ENCODE measurements at regions not wholly inside any gene's neighbourhood (a gene's known extent, or its start where the extent isn't known, plus 50 kb on each side); places are given as distances from the start of the nearest gene placed in this dataset.

DNA sequence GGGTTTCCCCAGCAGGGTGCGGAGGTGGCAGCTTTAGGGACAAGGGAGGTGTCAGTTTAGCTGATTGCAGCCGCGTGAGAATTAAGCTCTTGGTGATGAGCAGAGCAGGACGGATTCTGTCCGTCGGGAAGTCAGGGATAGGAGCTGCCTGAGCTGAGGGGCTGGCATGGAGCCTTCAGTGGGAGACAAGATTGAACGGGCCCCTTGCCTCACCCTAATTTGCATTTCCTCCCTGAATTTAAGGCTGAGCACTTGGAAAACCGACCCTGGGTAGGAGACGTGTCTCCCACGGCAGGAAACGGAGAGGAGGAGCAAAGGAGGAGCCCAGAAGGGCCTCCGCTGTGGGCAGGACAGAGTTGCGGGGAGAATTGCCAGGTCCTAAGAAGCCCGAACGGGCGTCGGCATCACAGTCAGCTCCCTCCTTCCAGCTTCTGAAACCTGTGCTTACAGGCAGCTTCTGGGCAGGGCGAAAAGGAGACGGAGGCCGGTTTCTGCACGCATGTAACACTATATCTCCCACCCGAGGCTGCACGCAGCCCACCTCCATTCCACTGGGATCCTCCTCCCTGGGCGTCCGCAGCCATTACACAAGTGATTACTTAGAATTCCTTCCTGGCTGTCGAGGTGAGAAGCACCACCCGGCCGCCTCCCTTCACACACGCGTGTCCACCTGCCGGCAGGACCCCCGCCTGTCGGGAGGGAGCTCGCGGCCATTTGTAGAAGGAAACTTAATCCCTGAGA is 345.8 kb downstream of the BRD1 start:
- no peak for DNase-seq (ENCODE audit: low read depth)

DNA sequence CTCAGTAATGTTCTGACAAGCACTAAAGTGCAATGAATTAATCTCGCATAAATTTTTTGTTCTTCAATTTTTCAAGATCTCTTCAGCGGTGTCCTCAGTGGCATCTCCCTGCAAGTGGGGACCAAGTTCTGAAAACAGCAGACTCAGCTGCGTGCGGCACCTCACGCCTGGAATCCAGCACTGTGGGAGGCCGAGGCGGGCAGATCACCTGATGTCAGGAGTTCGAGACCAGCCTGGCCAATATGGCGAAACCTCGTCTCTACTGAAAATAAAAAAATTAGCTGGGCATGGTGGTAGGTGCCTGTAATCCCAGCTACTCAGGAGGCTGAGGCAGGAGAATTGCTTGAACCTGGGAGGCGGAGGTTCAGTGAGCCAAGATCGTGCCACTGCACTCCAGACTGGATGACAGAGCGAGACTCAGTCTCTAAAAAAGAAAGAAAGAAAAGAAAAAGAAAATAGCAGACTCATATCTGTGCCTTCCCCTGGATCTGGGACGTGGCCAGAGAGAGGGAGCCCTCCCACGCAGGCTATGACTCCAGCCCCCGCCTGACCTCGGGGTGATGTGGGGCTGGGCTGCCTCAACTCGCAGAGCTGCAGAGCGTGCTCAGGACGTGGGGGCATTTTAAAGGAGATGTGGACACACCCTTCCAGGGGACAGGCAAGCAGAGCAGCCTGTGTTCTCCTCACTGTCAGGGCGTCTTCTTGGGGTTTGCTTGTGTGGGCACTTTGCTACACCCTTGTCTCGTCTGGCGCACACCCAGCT is 346.6 kb downstream of the BRD1 start:
- DNase-seq (ENCODE audit: low read depth), result no peak

DNA sequence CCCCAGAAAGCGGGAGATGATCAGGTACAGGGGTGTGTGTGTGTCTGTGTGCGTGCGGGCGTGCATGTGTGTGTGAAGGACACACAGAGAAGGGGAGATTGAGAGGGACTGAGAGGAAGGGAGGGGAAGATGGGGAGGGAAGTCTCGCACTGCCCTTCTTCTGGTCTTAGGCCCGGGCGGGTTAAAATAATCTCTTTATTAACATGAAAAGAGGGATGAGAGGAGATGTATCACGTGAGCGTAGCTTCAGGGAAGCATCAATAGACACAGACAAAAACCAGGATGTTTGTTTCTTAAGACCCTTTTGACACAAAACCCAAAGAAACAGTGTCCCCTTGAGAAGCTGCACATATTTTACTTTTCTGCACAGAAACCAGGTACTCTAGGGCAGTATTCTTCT is 347.3 kb downstream of the BRD1 start:
- DNase-seq (ENCODE audit: low read depth), result no peak

DNA sequence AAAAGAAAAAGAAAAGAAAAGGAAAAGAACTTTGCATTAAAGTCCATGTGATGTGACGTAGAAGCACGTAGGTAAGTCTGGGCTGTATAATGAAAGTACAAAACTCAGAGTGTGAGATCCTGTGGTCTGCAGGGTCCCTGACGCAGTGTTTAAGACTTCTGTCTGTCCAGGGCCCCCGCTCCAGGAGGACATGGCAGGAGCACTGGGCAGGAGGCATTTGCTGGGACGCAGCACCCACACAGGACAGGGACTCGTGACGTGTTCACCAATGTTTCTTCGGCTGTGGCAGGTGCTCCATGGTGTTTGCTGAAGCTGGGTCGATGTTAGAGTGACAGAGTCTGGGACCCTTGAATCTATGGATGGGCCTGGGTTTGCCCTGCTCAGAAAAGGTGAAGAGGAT is 348.1 kb downstream of the BRD1 start:
- no peak for DNase-seq (ENCODE audit: low read depth)

DNA sequence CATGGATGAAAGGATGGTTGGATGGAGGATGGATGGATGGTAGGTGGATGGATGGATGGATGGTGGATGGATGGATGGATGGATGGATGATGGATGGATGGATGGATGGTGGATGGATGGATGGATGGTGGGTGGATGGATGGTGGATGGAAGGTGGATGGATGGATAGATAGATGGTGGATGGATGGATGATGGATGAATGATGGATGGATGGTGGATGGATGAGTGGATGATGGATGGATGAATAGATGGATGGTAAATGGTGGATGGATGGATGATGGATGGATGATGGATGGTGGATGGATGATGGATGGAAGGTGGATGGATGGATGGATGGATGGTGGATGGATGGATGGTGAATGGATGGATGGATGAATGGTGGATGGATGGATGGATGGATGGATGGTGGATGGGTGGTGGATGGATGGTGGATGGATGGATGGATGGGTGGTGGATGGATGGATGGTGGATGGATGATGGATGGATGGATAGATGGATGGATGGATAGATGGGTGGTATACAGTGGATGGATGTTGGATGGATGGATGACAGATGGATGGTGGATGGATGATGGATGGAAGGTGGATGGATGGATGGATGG is 350.8 kb downstream of the BRD1 start:
- DNase-seq (ENCODE audit: low read depth), result no peak

DNA sequence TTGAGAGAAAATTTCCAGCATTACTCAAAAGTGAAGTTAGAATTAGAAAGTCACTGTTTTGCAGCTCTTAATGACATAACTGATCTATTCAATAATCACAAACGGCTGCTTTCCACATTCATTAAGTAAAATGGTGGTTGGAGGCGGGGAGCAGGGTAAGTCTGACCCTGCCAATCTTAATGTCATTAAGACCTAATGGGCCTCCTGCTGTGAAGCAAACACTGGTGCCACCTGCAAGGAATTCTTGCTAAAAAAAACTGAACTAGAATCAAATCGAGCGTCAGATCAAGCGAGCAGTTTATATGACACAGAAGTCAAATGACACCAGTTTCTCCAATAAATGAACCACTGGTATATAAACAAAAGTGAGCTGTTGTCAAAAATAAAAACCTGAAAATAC is 351.5 kb downstream of the BRD1 start:
- DNase-seq (ENCODE audit: low read depth), result no peak

DNA sequence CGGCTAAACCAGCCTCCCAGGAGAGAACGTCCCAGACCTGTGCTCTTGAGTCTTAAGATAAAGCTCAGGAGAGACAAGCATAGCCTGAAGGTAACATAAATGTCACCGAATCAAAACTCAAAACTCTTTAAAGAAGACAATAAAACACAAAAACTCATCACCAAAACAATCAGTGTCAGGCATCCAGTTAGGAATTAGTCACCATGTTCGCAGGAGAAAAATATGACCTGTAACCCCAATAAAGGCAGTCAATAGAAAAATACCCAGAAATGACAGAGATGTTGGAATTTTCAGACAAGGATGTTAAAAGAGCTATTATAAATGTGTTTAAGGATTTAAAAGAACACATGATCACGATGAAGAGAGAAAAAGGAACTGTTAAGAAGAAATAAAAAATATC is 352.4 kb downstream of the BRD1 start:
- DNase-seq (ENCODE audit: low read depth), result no peak

DNA sequence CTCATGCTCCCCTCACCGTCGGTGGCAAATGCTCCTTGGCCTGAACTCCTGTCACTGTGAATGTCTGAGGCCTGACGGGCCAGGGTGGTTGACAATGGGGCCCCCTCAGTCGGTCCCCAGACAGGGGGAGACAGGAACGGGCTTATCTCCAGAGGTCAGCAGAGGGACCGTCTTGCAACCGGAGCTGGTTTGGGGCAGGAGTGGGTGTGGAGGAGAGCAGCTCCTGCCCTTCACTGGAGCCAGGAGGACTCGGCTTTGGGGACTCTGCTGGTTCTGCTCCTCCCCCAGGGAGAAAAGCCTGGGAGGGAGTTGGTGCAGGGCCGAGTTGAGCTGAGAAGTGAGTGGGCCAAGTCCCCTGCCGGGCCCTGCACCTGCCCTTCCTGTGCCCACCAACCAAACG is 354.4 kb downstream of the BRD1 start:
- DNase-seq (ENCODE audit: low read depth), result no peak

DNA sequence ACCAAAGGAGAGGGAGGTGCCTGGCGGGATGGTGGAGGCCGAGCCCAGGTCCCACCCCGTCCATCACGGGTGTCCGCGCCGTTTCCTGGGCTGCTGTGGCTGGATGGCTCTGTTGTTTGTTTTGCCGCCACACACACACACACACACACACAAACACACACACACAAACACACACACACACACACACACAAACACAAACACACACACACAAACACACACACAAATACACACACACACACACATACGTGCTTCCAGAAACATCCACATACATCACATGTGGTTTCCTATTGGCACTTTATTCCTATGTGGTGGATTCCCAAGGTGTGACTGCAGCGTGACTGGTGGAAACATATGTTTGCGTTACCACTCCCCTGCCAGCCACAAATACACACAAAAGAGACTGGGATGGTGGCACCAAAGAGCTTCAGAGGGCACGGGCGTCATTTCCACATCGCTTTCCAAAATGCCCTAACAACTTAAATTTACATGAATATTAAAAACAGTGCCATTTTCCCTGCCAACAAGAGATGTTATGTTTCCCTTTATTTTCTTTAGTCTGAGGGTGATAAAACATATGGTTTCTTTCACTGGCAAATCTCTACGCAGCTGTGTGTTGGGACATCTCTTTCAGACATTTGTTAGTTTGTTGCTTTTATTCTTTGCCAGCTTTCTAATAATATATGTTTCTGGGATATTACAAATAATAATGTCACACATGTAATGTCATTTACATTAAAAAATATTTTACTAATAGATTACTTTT is 356.8 kb downstream of the BRD1 start:
- DNase-seq (ENCODE audit: low read depth), result no peak

DNA sequence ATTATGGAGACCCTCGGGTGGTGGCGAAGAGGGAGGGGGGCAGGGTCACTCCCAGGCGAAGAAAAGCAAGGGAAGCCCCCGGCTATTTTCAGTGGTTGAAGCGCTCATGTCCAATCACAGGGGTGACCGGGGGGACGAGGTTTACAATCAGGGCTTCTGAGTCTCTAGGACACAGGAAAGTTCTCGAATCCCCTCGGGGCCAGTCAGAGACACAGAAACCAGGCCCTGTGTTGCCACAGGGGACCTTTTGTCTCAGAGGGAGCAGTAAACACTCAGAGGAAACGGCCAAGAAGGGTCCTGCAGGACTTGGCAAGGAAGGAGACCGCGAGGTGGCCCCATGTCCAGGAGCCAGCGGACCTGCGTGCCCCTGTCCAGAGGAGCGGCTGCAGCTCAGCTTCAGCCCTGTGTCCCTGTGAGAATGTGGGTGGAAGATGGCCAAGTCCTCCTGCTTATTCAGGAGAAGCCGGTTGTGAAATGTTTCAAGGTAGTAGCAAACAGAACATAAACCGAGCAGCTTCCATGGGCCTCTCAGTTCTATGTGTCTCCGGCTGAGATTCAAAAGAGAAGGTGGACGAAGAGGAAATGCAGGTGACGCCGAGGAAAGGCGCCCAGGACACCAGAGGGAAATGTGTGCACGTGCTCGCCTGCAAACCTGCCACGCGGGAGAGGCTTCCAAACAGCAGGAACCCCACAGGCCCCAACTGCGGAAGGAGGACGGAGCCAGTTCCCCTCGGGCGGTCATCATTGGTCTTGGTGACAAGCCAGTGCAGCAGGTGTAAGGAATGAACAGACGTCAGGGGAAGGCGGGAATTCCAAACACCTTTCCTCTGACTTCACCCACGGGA is 357.6 kb downstream of the BRD1 start:
- no peak for DNase-seq (ENCODE audit: low read depth)

DNA sequence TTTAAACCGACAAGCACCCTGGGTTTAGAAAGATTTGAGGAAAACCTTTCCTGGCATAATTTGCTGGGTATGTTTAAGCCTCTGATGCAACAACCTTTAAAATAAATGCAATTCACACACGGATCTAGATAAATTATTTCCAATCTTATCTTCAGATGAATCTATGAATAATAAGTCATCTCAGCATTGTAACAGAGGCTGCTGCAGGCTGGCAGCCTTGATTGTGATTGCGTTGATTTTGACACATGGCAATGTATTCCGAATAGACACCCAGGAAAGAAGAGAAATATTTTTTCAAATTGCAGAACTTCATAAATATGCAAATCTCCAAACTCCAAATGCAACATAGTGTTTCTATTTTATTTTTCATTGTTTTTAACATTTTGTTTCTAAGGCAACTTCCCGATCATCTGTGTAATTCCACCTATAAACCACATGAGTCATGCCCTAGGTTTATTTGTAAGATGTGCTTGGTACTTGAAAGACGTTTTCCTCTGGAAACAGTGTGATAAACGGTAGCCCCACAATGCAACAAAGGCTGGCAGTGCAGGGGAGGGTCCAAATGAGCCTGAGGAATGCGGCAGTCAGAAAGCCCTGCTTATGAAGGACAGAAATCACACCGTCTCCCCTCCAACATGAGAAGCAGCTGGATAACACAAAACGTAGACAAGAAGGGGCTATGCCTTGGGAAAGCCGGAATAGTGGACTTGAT is 359.0 kb downstream of the BRD1 start:
- DNase-seq (ENCODE audit: low read depth), result no peak

DNA sequence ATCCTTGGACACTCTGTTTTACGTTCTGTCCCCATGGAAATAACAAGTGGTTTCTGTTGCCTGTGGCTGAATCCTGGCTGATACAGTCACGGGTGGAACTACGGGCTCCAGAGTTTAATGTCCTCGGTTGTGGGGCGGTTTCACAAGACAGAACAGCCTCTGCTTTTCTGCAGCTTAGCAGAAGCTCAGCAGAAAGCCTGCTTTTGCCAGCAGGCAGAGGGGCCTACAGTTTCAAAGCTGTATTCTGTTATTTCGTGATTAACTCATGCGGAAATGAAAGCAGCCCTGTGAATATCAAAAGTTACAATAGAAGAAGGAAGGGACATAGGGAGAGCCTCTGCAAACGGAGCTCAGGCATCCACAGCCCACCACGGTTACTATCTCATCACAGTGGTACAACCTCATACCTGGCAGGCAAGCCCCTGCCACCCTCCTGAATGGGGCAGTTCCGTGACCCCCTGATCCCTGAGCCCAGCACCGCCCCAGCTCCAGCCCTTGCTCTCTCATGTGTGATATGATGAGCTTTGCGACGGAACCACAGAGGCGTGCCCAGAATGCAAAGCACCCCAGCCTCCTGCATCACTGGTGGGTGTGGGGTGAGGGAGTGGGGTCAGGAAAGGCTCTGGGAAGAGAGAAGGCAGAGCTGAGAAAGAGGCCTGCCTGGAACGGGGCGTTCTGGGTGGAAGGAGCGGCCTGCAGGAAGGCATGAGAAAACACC is 360.6 kb downstream of the BRD1 start:
- DNase-seq (ENCODE audit: low read depth), result no peak

DNA sequence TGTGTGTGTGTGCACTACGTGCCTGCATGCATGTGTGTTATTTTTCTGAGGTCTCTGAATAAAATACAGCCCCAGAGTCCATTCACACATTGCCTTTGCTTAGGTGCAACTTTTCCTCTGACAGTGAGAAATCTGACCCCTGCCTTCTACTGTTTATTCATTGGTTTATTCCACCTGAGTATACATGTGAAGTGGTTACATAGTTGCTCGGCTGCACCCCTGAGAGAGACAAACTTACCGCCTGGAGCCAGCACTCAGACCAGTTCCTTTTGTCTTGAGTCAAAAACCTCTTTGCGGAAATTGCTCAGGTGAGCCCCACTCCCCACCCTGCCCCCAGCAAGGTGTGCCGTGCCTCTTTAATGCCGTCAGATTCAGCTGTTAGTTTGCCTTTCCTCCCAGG is 363.6 kb downstream of the BRD1 start:
- DNase-seq (ENCODE audit: low read depth), result no peak

DNA sequence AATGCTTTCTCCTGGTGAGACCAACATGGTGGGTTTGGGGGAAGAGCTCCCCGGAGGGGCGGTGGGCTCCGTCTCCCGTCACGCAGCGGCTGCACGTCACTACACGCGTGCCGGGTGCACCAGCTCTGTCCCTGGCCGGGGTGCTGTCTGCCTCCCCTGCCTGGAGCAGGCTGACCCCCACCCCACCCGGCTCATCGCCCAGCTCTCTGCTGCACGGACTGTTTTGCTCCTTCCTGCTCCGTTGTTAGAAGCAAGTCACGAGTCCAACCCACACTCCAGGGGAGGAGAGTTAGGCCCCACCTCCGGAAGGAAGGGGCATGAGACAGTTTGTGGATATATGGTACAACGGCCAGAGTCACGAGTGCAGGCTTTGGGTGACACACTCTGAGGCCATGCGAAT is 364.9 kb downstream of the BRD1 start:
- DNase-seq (ENCODE audit: low read depth), result no peak

DNA sequence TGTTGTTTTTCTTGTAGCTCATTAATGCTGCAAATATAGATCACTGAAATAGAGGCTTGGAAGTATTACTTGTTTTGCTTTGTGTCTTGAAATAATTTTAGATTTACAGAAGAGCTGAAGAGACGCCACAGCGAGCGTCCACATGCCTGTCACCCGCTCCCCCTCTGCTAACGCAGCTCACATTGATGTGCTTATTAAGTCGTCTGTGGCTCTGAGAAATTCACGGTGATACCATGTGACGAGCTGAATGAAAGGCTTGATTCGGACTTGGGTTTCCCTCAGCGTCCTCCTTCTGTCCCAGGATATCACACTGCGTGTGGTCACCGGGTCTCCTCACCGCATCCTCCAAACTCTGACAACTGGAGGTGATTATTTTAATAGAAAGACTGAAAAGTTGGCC is 365.4 kb downstream of the BRD1 start:
- no peak for DNase-seq (ENCODE audit: low read depth)

DNA sequence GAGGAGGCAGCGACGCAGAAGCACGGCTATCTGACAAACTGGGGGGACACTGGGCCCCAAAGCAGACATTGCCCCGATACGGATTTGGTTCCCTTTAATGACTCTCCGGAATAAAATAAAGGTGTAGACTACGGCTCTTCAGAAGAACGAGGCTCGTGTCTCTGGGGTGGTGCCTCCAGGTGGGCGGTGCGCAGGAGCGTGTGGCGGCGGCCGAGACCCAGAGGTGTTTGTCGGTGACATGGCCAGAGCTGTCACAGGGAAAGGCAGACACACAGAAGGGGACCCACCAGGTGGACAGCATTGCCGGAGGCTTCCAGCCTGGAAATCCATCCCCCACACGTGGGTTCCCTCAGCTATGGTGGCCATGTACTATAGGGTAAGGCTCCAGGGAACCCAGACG is 366.0 kb downstream of the BRD1 start:
- DNase-seq (ENCODE audit: low read depth), result no peak

DNA sequence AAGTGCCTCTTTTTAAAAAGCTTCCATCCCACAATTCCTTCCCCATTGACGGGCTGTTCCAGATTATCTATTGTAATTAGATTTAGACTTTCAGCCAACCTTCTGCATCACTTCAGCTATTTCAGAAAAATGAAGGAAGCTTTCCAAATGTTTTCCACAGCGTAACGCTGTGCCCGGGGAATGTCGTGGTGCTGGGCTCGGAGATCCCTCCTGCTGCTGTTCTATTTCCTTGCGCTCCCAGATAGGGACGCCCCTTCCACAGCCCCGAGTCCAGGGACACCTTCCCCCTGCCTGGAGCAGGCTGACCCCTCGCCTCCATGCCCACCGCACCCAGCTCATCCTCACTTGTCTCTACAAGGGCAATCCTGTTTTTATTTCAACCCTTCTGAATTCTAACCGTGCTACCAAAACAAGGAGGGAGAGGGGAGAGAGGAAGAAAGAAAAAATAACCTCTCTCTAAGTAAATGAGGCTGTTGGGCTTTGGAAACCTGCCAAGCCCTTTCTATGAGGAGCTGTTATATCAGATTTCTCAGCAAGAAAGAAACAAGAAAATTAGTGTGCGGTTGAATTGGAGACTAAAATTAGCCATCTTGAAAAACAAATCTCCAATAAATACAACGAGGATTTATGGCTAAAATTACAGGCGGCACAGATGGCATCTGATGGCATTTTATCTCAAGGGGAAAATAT is 366.9 kb downstream of the BRD1 start:
- DNase-seq (ENCODE audit: low read depth), result no peak

DNA sequence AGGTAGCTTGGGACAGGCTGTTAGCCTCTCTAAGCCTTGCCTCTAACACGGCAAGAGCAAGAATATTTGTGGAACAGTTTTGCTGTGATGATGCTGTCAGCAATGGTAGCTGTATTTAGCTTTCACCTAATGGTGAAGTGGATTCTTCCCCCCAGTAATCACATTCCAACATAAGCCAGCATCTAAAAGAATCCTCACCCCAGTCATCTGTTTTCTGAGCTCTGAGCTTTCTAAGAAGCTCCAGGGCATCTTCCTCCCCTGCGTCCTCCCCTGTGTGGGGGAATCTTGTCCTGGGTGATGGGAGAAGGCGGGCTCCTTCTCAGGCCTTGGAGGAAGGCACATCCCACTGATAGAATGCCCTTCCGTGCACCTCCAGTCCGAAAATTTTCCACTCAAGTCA is 367.6 kb downstream of the BRD1 start:
- no peak for DNase-seq (ENCODE audit: low read depth)

DNA sequence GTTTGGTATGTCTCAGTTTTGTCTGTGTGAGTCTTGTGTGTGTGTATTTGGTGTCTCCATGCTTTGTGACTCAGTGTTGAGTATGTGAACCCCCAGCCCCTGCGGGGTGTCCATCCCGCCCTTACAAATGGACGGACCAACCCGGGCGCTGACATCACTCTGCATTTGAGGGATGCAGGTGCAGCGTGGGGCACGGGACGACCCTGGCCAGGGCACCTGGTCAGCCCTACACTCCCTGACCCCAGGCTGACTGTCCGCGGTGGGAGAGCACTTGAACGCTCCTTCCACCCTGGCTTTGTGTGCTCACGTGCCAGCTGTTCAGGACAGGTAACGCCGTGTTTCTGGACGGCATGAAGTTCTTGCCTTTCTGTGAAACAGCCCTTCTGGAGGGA is 369.0 kb downstream of the BRD1 start:
- no peak for DNase-seq (ENCODE audit: low read depth)

All from non-pigmented ciliary epithelial cell (primary cell).